Panc1 (cell line): ENCODE measurements at regions not wholly inside any gene's neighbourhood (a gene's known extent, or its start where the extent isn't known, plus 50 kb on each side); places are given as distances from the start of the nearest gene placed in this dataset.
A peak's percentile ranks its signal among the peaks of the same experiment; 100 is the strongest.

Experiments used
- ATAC-seq: fragments of 200-7000 bp; cut with Tn5 transposase; 2 replicates; pipeline ENCODE4 v1.9.1; 2020; ENCODE audit warnings: mild to moderate bottlenecking, moderate library complexity
- BruUV-seq: library from RNA; stranded (reverse); fragments of 400-500 nt; replicated peaks from 2 replicates; lab custom pipeline; 2021; lab: Mats Ljungman, UMichigan
- CTCF ChIA-PET: fragments of 300-600 bp; sonication (Branson Sonifier 250); formaldehyde crosslinking; loops from one replicate; lab custom pipeline; 2022; ENCODE audit warnings: antibody characterized with exemption; lab: Charles Lee
- POLR2A ChIA-PET: fragments of 300-600 bp; sonication (Branson Sonifier 250); formaldehyde crosslinking; loops from one replicate; lab custom pipeline; 2022; ENCODE audit warnings: antibody characterized with exemption; lab: Charles Lee
- DNase-seq: peaks from one replicate; pipeline ENCODE4 v3.0.0-alpha.2; 2010; ENCODE audit warnings: low read depth, low spot score
- H3K27ac ChIP-seq: 2 replicates; pipeline ENCODE4 v1.5.1; 2011; ENCODE audit warnings: mild to moderate bottlenecking, low read length, inconsistent platforms
- H3K27me3 ChIP-seq: fragments of 200-500 bp; sonication (Bioruptor generic); 2 replicates; pipeline ENCODE4 v1.6.0; 2014; ENCODE audit warnings: low read length, inconsistent platforms; ENCODE audit not compliant: control insufficient read depth, insufficient read depth
- H3K36me3 ChIP-seq: fragments of 200-500 bp; sonication (Bioruptor generic); 2 replicates; pipeline ENCODE4 v1.5.1; 2014; ENCODE audit warnings: inconsistent platforms, mild to moderate bottlenecking, low read length, moderate library complexity; ENCODE audit not compliant: control insufficient read depth, insufficient read depth
- H3K4me1 ChIP-seq: 2 replicates; pipeline ENCODE4 v1.5.1; 2011; ENCODE audit warnings: inconsistent platforms, mild to moderate bottlenecking, low read length, moderate library complexity; ENCODE audit not compliant: control insufficient read depth, insufficient read depth
- H3K4me3 ChIP-seq, 2 experiments: 2 replicates each; pipeline ENCODE4 v1.5.1; 2011 to 2012; ENCODE audit warnings: low read depth in 2 of 2, low read length in 2 of 2, mild to moderate bottlenecking in 2 of 2, inconsistent platforms in 1 of 2, moderate library complexity in 1 of 2
- H3K9me3 ChIP-seq: fragments of 200-500 bp; sonication (Bioruptor generic); 2 replicates; pipeline ENCODE4 v1.5.1; 2014; ENCODE audit warnings: low read depth, mild to moderate bottlenecking, inconsistent platforms, low read length, moderate library complexity; ENCODE audit not compliant: control insufficient read depth, insufficient read depth
- CTCF ChIP-seq: fragments of 450-650 bp; IDR thresholded peaks from 2 replicates; pipeline ENCODE4 v1.5.1; 2017; ENCODE audit warnings: mild to moderate bottlenecking
- POLR2AphosphoS5 ChIP-seq: IDR thresholded peaks from 2 replicates; pipeline ENCODE4 v1.6.1; 2012; ENCODE audit warnings: mild to moderate bottlenecking, low read depth, low read length, moderate library complexity
- REST ChIP-seq, 2 experiments: IDR thresholded peaks; 2 replicates each; pipeline ENCODE4 v1.6.1; 2011 to 2012; ENCODE audit warnings: low read depth in 2 of 2, control low read depth in 1 of 2, low read length in 1 of 2, mild to moderate bottlenecking in 1 of 2, moderate library complexity in 1 of 2; ENCODE audit not compliant: insufficient read depth in 1 of 2
- SIN3A ChIP-seq: IDR thresholded peaks from 2 replicates; pipeline ENCODE4 v1.6.1; 2012; ENCODE audit warnings: low read depth, mild to moderate bottlenecking, low read length, moderate library complexity, borderline replicate concordance; ENCODE audit not compliant: insufficient read depth
- TCF7L2 ChIP-seq: IDR thresholded peaks from 2 replicates; pipeline ENCODE4 v1.6.1; 2011; ENCODE audit warnings: mild to moderate bottlenecking, low read depth, low read length, inconsistent platforms
- in situ Hi-C: cut with HindIII; loops from 2 replicates; pipeline ENCODE4 v1.10.0; 2016; ENCODE audit warnings: low sequenced_read_pairs, low pct_unique_long_range_greater_than_20kb
- intact Hi-C: fragments of 100-400 bp; cut with micrococcal nuclease; formaldehyde crosslinking; loops from one replicate; pipeline ENCODE4 v1.10.0; 2022; ENCODE audit not compliant: unreplicated experiment

DNA sequence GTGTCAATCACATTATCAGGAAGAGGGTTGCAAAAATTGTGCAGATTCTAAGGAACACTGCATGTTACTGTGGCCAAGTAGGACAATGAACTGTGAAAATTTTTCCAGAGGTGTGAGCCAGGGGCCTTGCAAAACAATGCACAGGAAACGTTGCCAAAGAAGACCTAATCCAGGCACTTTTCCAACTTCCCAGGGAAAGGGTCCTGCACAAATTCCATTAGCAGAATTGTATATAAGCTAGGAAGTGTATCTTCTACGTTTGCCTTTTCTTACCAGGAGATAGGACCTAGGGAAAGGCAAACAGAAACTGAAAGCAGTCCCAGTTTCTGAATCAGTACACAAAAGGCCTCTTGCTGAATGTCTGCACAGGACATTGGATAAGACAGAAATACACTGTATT, 1888.3 kb upstream of the CELF4 start:
- H3K27me3 ChIP-seq: no peaks in the 10 kb centered on the region
- peak overlapping the region in 1 of 2 experiments; percentile 29; a peak in 2 of 4 replicates for H3K4me3 ChIP-seq
- DNase-seq (no peak), ATAC-seq (no peak)
- H3K27ac ChIP-seq: no peak overlapping the region; the same call in 1 of the 2 replicates
- in situ Hi-C loops (no loop called here), intact Hi-C loops (no loop called here)
- ChIA-PET POLR2A (no interaction called here), CTCF (no interaction called here)
- H3K36me3 ChIP-seq: no peaks in the 10 kb centered on the region; the same call in 1 of the 2 replicates
- no peaks in the 10 kb centered on the region for H3K9me3 ChIP-seq
- no peaks in the 10 kb centered on the region for H3K4me1 ChIP-seq
- no TSS peak for BruUV-seq
- TF ChIP-seq CTCF (no peak), REST (IDR thresholded peaks at IDR 0.05; ENCODE audit: insufficient read depth in 1 of 2, low read depth in 2 of 2, low read length in 1 of 2) (no peak), SIN3A (no peak)

GRCh38 chr18:39453356-39453755, 1887.8 kb upstream of the CELF4 start:
- ATAC-seq (no peak), DNase-seq (no peak)
- Histone ChIP-seq H3K27ac (no peak overlapping the region), H3K36me3 (no peaks in the 10 kb centered on the region; the same call in 1 of the 2 replicates), H3K4me3 (no peak overlapping the region), H3K4me1 (no peaks in the 10 kb centered on the region), H3K27me3 (no peaks in the 10 kb centered on the region), H3K9me3 (no peaks in the 10 kb centered on the region)
- BruUV-seq: no TSS peak
- intact Hi-C loops: no loop called here
- in situ Hi-C loops: no loop called here
- TF ChIP-seq POLR2AphosphoS5 (no peak), REST (IDR thresholded peaks at IDR 0.05; ENCODE audit: insufficient read depth in 1 of 2, low read depth in 2 of 2, low read length in 1 of 2) (no peak), CTCF (no peak), SIN3A (no peak), TCF7L2 (no peak)
- ChIA-PET POLR2A (no interaction called here), CTCF (no interaction called here)
